Liver (tissue), 3 donors: ENCODE measurements at regions not wholly inside any gene's neighbourhood (a gene's known extent, or its start where the extent isn't known, plus 50 kb on each side); places are given as distances from the start of the nearest gene placed in this dataset.
"Not testable (repeated sequence)": the region's sequence is repeated elsewhere in the genome, so short reads cannot be mapped to it uniquely, and the experiment has no call there.

ENCODE experiments used
- CTCF ChIP-seq: fragments of 150-350 bp; IDR thresholded peaks from 2 replicates; pipeline ENCODE4 v1.5.1; 2017; ENCODE audit warnings: improper control_type of control experiment, low read depth, low read length; ENCODE audit not compliant: missing input control
- EGR1 ChIP-seq, 2 donors: IDR thresholded peaks; 2 replicates each; pipeline ENCODE4 v1.6.1; 2016 to 2018; ENCODE audit warnings: antibody characterized with exemption in 2 of 2, low read depth in 2 of 2
- FOXA1 ChIP-seq: IDR thresholded peaks from 2 replicates; pipeline ENCODE4 v1.6.1; 2016; ENCODE audit warnings: antibody characterized with exemption
- HNF4G ChIP-seq: IDR thresholded peaks from 2 replicates; pipeline ENCODE4 v1.6.1; 2016; ENCODE audit warnings: antibody characterized with exemption
- SP1 ChIP-seq: IDR thresholded peaks from 2 replicates; pipeline ENCODE4 v1.6.1; 2018; ENCODE audit warnings: antibody characterized with exemption, mild to moderate bottlenecking
- YY1 ChIP-seq: IDR thresholded peaks from 2 replicates; pipeline ENCODE4 v1.6.1; 2016; ENCODE audit warnings: antibody characterized with exemption, mild to moderate bottlenecking
- donor health status: healthy.
- donor health status: healthy.

DNA sequence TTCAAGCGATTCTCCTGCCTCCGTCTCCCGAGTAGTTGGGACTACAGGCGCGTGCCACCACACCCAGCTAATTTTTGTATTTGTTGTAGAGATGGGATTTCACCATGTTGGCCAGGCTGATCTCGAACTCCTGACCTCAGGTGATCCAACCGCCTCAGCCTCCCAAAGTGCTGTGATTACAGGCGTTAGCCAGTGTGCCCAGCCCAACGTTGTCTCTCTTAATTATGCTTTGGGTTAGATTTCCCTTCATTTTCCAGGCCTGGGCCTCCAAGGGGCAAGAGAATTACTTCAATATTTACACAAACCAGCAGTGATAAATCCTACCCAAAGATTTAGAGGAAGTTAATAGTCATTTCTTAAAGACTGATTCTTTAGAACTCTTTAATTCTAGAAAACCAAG, 186.7 kb upstream of the PHF14 start:
- not testable (repeated sequence) for TF ChIP-seq CTCF; EGR1 (IDR thresholded peaks at IDR 0.05; ENCODE audit: low read depth in 2 of 2); YY1; FOXA1; SP1; HNF4G
